IMR-90 (cell line): ENCODE measurements at regions not wholly inside any gene's neighbourhood (a gene's known extent, or its start where the extent isn't known, plus 50 kb on each side); places are given as distances from the start of the nearest gene placed in this dataset.

ENCODE experiments used
- ATAC-seq: fragments of 200-7000 bp; cut with Tn5 transposase; 2 replicates; pipeline ENCODE4 v1.9.1; 2020; ENCODE audit warnings: low read depth, mild to moderate bottlenecking, moderate library complexity
- BruUV-seq: library from RNA; stranded (reverse); fragments of 400-500 nt; replicated peaks from 2 replicates; lab custom pipeline; 2021; lab: Mats Ljungman, UMichigan
- CTCF ChIA-PET: fragments of 300-600 bp; formaldehyde crosslinking; extraction: SDS; loops from one replicate; lab custom pipeline; 2021; ENCODE audit warnings: antibody characterized with exemption; lab: Yijun Ruan, JAX
- POLR2A ChIA-PET: fragments of 300-600 bp; sonication (Branson Sonifier 250); formaldehyde crosslinking; loops from one replicate; lab custom pipeline; 2022; ENCODE audit warnings: antibody characterized with exemption; ENCODE audit not compliant: unreplicated experiment; lab: Charles Lee
- DNase-seq: peaks from one replicate; pipeline ENCODE4 v3.0.0; 2013
- H2AFZ ChIP-seq: replicated peaks from 2 replicates; pipeline ENCODE3; 2013; ENCODE audit warnings: low read length, mild to moderate bottlenecking; ENCODE audit not compliant: poor library complexity
- H2AK5ac ChIP-seq: 2 replicates; pipeline ENCODE4 v1.6.1; 2013; ENCODE audit warnings: low read depth, low read length, inconsistent platforms
- H2AK9ac ChIP-seq: replicated peaks from 2 replicates; pipeline ENCODE3; 2013; ENCODE audit warnings: mild to moderate bottlenecking, low read depth, low read length, moderate library complexity; ENCODE audit not compliant: poor library complexity
- H2BK120ac ChIP-seq: 2 replicates; pipeline ENCODE4 v1.6.1; 2013; ENCODE audit warnings: low read depth, low read length, inconsistent platforms
- H2BK15ac ChIP-seq: 3 replicates; pipeline ENCODE4 v1.6.1; 2013; ENCODE audit warnings: low read depth, low read length, inconsistent platforms
- H2BK20ac ChIP-seq: 2 replicates; pipeline ENCODE4 v1.6.1; 2013; ENCODE audit warnings: low read depth, mild to moderate bottlenecking, inconsistent platforms, low read length, moderate library complexity
- H2BK5ac ChIP-seq: 2 replicates; pipeline ENCODE4 v1.6.1; 2013; ENCODE audit warnings: mild to moderate bottlenecking, low read depth, low read length, inconsistent platforms; ENCODE audit not compliant: poor library complexity, severe bottlenecking
- H3K14ac ChIP-seq: replicated peaks from 2 replicates; pipeline ENCODE4 v1.6.1; 2013; ENCODE audit warnings: low read depth, low read length, inconsistent platforms
- H3K18ac ChIP-seq: 2 replicates; pipeline ENCODE4 v1.6.1; 2013; ENCODE audit warnings: low read depth, low read length, control low read depth
- H3K23ac ChIP-seq: 2 replicates; pipeline ENCODE4 v1.6.1; 2013; ENCODE audit warnings: low read depth, low read length, inconsistent platforms
- H3K27ac ChIP-seq: 2 replicates; pipeline ENCODE4 v1.5.1; 2013; ENCODE audit warnings: mild to moderate bottlenecking, control low read depth, low read length; ENCODE audit not compliant: insufficient read depth
- H3K27me3 ChIP-seq: 2 replicates; pipeline ENCODE4 v1.6.1; 2013; ENCODE audit warnings: low read length; ENCODE audit not compliant: control insufficient read depth, insufficient read depth
- H3K36me3 ChIP-seq: 2 replicates; pipeline ENCODE4 v1.6.1; 2013; ENCODE audit warnings: low read length, mixed read lengths; ENCODE audit not compliant: control insufficient read depth, insufficient read depth
- H3K4ac ChIP-seq: 2 replicates; pipeline ENCODE4 v1.6.1; 2013; ENCODE audit warnings: low read depth, low read length, inconsistent platforms
- H3K4me1 ChIP-seq: 2 replicates; pipeline ENCODE4 v1.6.1; 2013; ENCODE audit warnings: low read length, mixed read lengths; ENCODE audit not compliant: control insufficient read depth, insufficient read depth
- H3K4me2 ChIP-seq: 2 replicates; pipeline ENCODE4 v1.6.1; 2013; ENCODE audit warnings: low read depth, mild to moderate bottlenecking, control low read depth, low read length, moderate library complexity
- H3K4me3 ChIP-seq: 2 replicates; pipeline ENCODE4 v1.5.1; 2013; ENCODE audit warnings: low read depth, mild to moderate bottlenecking, control low read depth, low read length, moderate library complexity; ENCODE audit not compliant: insufficient read depth
- H3K56ac ChIP-seq: 2 replicates; pipeline ENCODE4 v1.6.1; 2013; ENCODE audit warnings: low read length, inconsistent platforms; ENCODE audit not compliant: insufficient read depth; ENCODE audit errors: extremely low read depth
- H3K79me1 ChIP-seq, 2 experiments: 2 replicates each; pipeline ENCODE4 v1.6.1; 2013; ENCODE audit warnings: low read length in 2 of 2, inconsistent platforms in 1 of 2, low read depth in 1 of 2
- H3K9ac ChIP-seq: 2 replicates; pipeline ENCODE4 v1.6.1; 2013; ENCODE audit warnings: low read depth, low read length, control low read depth
- H3K9me1 ChIP-seq: 2 replicates; pipeline ENCODE4 v1.6.1; 2013; ENCODE audit warnings: low read length, inconsistent platforms; ENCODE audit not compliant: insufficient read depth
- H3K9me3 ChIP-seq: 2 replicates; pipeline ENCODE4 v1.6.1; 2013; ENCODE audit warnings: low read length; ENCODE audit not compliant: control insufficient read depth, insufficient read depth
- H4K20me1 ChIP-seq: 2 replicates; pipeline ENCODE4 v1.6.1; 2013; ENCODE audit warnings: low read length, inconsistent platforms; ENCODE audit not compliant: insufficient read depth
- H4K5ac ChIP-seq: 2 replicates; pipeline ENCODE4 v1.6.1; 2013; ENCODE audit warnings: mild to moderate bottlenecking, low read depth, low read length, control low read depth
- H4K8ac ChIP-seq, 2 experiments: 2 replicates each; pipeline ENCODE4 v1.6.1; 2013; ENCODE audit warnings: low read depth in 2 of 2, low read length in 2 of 2, control low read depth in 1 of 2, inconsistent platforms in 1 of 2
- H4K91ac ChIP-seq: 2 replicates; pipeline ENCODE4 v1.6.1; 2013; ENCODE audit warnings: low read depth, low read length, inconsistent platforms; ENCODE audit not compliant: insufficient read depth
- CHD1 ChIP-seq: IDR thresholded peaks from 2 replicates; pipeline ENCODE4 v1.6.1; 2012; ENCODE audit warnings: low read depth, low read length, improper control_type of control experiment
- CTCF ChIP-seq: conservative IDR thresholded peaks from 2 replicates; pipeline ENCODE4 v1.5.1; 2012; ENCODE audit warnings: mild to moderate bottlenecking, low read depth, low read length, improper control_type of control experiment
- ELK1 ChIP-seq: fragments of 150-350 bp; IDR thresholded peaks from 2 replicates; pipeline ENCODE4 v1.6.1; 2016; ENCODE audit warnings: low read depth, mild to moderate bottlenecking, low read length, moderate library complexity, borderline replicate concordance
- MAFK ChIP-seq: IDR thresholded peaks from 2 replicates; pipeline ENCODE4 v1.6.1; 2012; ENCODE audit warnings: low read depth, low read length, improper control_type of control experiment
- NFE2L2 ChIP-seq: fragments of 150-350 bp; IDR thresholded peaks from 2 replicates; pipeline ENCODE4 v1.6.1; 2016; ENCODE audit warnings: low read depth, mild to moderate bottlenecking, low read length
- RAD21 ChIP-seq: IDR thresholded peaks from 2 replicates; pipeline ENCODE4 v1.6.1; 2012; ENCODE audit warnings: low read length, improper control_type of control experiment
- RFX5 ChIP-seq: IDR thresholded peaks from 2 replicates; pipeline ENCODE4 v1.8.0; 2012; ENCODE audit warnings: low read depth, mild to moderate bottlenecking, low read length, moderate library complexity
- SMC3 ChIP-seq: fragments of 150-350 bp; IDR thresholded peaks from 2 replicates; pipeline ENCODE4 v1.6.1; 2016; ENCODE audit warnings: low read depth, mild to moderate bottlenecking, antibody characterized with exemption, low read length, moderate library complexity
- WGBS, 2 experiments: methylation state at CpG; one replicate each; pipeline versions ENCODE4 v1.1.5 to v1.1.7; 2013; ENCODE audit warnings: missing lambda C conversion rate in 2 of 2; ENCODE audit not compliant: insufficient read length in 1 of 2; ENCODE audit errors: extremely low coverage in 2 of 2; 5-methylcytosine and 5-hydroxymethylcytosine counted together
- dilution Hi-C: fragments of 300-500 bp; cut with HindIII; formaldehyde crosslinking; loops from one replicate; pipeline ENCODE4 v1.14.3; 2018; ENCODE audit warnings: low sequenced_read_pairs; ENCODE audit not compliant: unreplicated experiment
- in situ Hi-C: fragments of 300-500 bp; cut with MboI; formaldehyde crosslinking; loops from 3 replicates; pipeline ENCODE4 v1.14.3; 2019; ENCODE audit warnings: low sequenced_read_pairs, inconsistent platforms, mixed read lengths
- intact Hi-C: fragments of 100-400 bp; cut with micrococcal nuclease; formaldehyde crosslinking; loops from 2 replicates; pipeline ENCODE4 v1.10.0; 2022

DNA sequence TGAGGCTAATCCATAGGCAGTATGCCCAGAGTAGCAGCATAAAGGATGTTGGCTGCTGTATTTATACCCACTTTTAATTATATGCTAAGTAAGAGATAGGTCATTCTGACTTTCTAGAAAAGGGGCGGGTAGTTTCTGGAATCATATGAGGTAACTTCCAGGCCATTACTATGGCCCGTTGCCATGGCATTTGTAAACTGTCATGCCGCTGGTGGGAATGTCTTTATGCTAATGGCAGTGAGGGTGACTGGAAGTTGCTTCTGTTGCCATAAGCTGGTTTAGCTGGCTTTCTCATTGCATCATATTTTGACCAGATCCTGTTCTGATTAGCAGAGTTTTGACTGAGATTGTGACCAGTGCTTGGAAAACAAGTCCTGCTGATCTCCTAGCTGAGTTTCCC is 929.6 kb upstream of the CDH8 start:
- Histone ChIP-seq H3K9me3 (peaks cover 8% of the 10 kb centered on the region), H2BK5ac (no peak overlapping the region), H3K14ac (no peak overlapping the region), H3K56ac (no peak overlapping the region), H4K91ac (no peak overlapping the region), H3K4me2 (no peak overlapping the region), H2AK9ac (no peak overlapping the region), H3K4me1 (no peaks in the 10 kb centered on the region), H3K27me3 (no peaks in the 10 kb centered on the region), H4K20me1 (no peaks in the 10 kb centered on the region), H3K4me3 (no peak overlapping the region), H2BK120ac (no peak overlapping the region), H4K5ac (no peak overlapping the region), H2BK20ac (no peak overlapping the region), H3K23ac (no peak overlapping the region), H3K36me3 (no peaks in the 10 kb centered on the region), H2AFZ (no peak overlapping the region), H3K9me1 (no peaks in the 10 kb centered on the region), H2BK15ac (no peak overlapping the region), H3K9ac (no peak overlapping the region), H3K4ac (no peak overlapping the region), H3K18ac (no peak overlapping the region), H3K27ac (no peak overlapping the region), H2AK5ac (no peak overlapping the region), H3K79me1 (no peaks in the 10 kb centered on the region), H4K8ac (no peak overlapping the region)
- dilution Hi-C loops = no loop called here
- POLR2A ChIA-PET = no interaction called here
- intact Hi-C loops = no loop called here
- TF ChIP-seq SMC3 (no peak), NFE2L2 (no peak), RAD21 (no peak), RFX5 (no peak), ELK1 (no peak), MAFK (no peak), CHD1 (no peak), CTCF (no peak)
- CTCF ChIA-PET = no interaction called here
- no CpG with 5 or more reads among the region's 3 CpGs for WGBS, 2 experiments
- ATAC-seq = no peak
- BruUV-seq = no TSS peak
- in situ Hi-C loops = no loop called here
- no peak for DNase-seq
